H1 (cell line): ENCODE measurements at regions not wholly inside any gene's neighbourhood (a gene's known extent, or its start where the extent isn't known, plus 50 kb on each side); places are given as distances from the start of the nearest gene placed in this dataset.

Experiments
- KDM1A ChIP-seq: fragments of 200-600, 300-600 bp; sonication (generic); IDR thresholded peaks from 2 replicates; pipeline ENCODE4 v1.7.1; 2016; ENCODE audit warnings: mild to moderate bottlenecking, low read length, borderline replicate concordance

DNA sequence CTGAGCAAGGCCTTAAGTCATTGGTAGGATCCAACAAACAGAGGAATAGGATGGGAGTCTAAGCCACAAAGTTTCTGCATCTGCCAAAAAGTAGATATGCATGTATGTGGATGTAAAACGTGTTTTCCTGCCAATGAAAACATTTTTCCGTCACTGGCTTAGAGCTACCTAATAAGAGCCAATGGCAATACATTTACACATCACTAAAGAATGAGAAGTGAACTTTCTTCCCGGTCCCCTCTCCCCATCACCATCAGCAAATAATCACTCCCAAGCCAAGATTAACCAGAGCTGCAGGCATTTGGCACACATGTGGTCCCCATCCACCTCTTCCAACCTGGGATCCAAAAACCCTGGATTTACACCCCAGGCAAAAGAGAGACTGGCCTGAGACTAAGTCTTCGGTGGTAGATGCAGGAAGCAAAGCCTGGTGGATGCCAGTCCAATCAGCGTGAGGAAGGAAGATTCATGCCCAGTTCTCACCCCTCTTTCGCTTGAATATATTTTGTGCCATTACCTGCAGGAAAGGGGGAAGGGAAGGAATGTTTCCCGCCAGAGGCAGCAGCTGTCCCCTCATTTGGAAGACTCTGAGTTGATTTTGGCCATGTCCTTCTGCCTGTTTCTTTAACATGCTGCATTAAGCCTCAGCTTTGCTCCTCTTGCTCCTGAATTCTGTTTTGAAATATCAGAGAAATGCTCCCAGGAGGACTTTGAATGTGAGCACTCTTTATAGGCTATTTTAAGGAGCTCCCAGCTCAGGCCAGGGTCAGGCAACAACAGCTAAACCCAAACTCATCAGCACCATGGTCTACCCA is 131.4 kb downstream of the CHIC2 start (continued):
- no peak for TF ChIP-seq KDM1A
